ENCODE measurements at regions not wholly inside any gene's neighbourhood (a gene's known extent, or its start where the extent isn't known, plus 50 kb on each side); places are given as distances from the start of the nearest gene placed in this dataset.
A peak's percentile ranks its signal among the peaks of the same experiment; 100 is the strongest.

- DNase-seq (ENCODE audit: low read depth in 1 of 2, low spot score in 2 of 2), result no peak
- no peaks in the 10 kb centered on the region for H3K27me3 ChIP-seq (replicated peaks)
- H3K27ac ChIP-seq, result no peak overlapping the region
- no peaks in the 10 kb centered on the region for H3K36me3 ChIP-seq
- no peak overlapping the region for H3K4me3 ChIP-seq
- peaks cover 1% of the 10 kb centered on the region; the same call in 1 of the 2 replicates for H3K9me3 ChIP-seq (replicated peaks)
- H3K4me1 ChIP-seq (replicated peaks), result peaks cover 25% of the 10 kb centered on the region
Observed at GRCh38 chr1:222452031-222452430, 95.9 kb downstream of the HHIPL2 start.

DNA sequence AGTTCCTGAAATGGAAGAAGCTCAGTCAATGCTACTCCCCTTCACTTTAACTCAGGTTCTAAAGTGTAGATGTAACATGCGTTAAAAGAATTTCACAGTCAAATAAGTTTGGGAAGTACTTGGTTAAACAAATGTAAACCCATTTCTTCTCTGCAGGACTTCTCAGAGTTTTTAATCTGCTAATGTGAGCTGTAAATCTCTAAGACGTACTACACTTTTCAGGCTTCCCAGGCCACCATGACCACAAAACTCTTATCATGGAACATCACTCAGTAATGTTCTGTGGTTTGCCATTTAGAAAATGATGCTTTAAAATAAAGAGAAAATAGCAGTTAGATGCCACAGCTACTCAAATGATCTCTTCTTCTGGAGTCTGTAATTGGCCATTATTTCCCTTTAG is 104.3 kb downstream of the HHIPL2 start:
- Histone ChIP-seq H3K4me3 (no peak overlapping the region), H3K36me3 (no peaks in the 10 kb centered on the region), H3K27ac (no peak overlapping the region), H3K27me3 (replicated peaks) (no peaks in the 10 kb centered on the region), H3K9me3 (replicated peaks) (no peaks in the 10 kb centered on the region), H3K4me1 (replicated peaks) (no peaks in the 10 kb centered on the region)
- no peak for DNase-seq (ENCODE audit: low read depth in 1 of 2, low spot score in 2 of 2)

- no peaks in the 10 kb centered on the region for H3K4me1 ChIP-seq (replicated peaks)
- H3K9me3 ChIP-seq (replicated peaks), result no peaks in the 10 kb centered on the region
- H3K27me3 ChIP-seq (replicated peaks), result no peaks in the 10 kb centered on the region
- H3K36me3 ChIP-seq, result no peaks in the 10 kb centered on the region
- no peak for DNase-seq (ENCODE audit: low read depth in 1 of 2, low spot score in 2 of 2)
- no peak overlapping the region for H3K4me3 ChIP-seq
- no peak overlapping the region for H3K27ac ChIP-seq
Observed at GRCh38 chr1:222441066-222441465, 106.8 kb downstream of the HHIPL2 start.

GRCh38 chr1:222424826-222425225 is 123.1 kb downstream of the HHIPL2 start:
- H3K4me3 ChIP-seq, result no peak overlapping the region
- DNase-seq (ENCODE audit: low read depth in 1 of 2, low spot score in 2 of 2), result no peak

GRCh38 chr1:222421380-222421779 is 126.5 kb downstream of the HHIPL2 start:
- Histone ChIP-seq H3K36me3 (no peaks in the 10 kb centered on the region), H3K9me3 (replicated peaks) (no peaks in the 10 kb centered on the region), H3K27me3 (replicated peaks) (no peaks in the 10 kb centered on the region; the same call in 1 of the 2 replicates), H3K4me1 (replicated peaks) (peaks cover 3% of the 10 kb centered on the region), H3K4me3 (no peak overlapping the region), H3K27ac (no peak overlapping the region)
- DNase-seq (ENCODE audit: low read depth in 1 of 2, low spot score in 2 of 2), result no peak

More at GRCh38 chr1:222424826-222425225, 123.1 kb downstream of the HHIPL2 start:
- Histone ChIP-seq H3K4me1 (replicated peaks) (peaks cover 11% of the 10 kb centered on the region), H3K27me3 (replicated peaks) (no peaks in the 10 kb centered on the region; the same call in 1 of the 2 replicates), H3K36me3 (no peaks in the 10 kb centered on the region), H3K9me3 (replicated peaks) (no peaks in the 10 kb centered on the region), H3K27ac (no peak overlapping the region)

DNA sequence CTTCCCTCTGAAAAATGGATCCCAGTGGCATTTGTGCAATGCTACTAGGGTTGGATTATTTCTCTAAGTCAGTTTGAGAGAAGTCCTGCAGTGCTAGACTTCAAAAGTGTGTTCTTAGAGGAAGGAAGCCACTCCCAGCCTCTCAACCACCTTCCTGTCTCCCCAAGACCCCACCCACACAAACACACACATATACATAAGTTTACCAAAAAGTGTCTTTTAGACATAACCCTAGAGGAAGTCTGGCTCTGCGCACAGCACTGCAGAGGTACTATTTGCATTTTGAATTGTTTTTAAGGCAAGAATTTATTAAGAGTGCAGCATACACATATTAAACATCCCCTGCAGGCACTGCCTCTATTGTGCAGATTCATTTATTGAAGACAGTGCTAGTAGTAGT is 127.3 kb downstream of the HHIPL2 start:
- Histone ChIP-seq H3K27ac (no peak overlapping the region), H3K36me3 (no peaks in the 10 kb centered on the region), H3K4me3 (no peak overlapping the region), H3K4me1 (replicated peaks) (peaks cover 10% of the 10 kb centered on the region), H3K27me3 (replicated peaks) (no peaks in the 10 kb centered on the region; the same call in 1 of the 2 replicates), H3K9me3 (replicated peaks) (no peaks in the 10 kb centered on the region)
- no peak for DNase-seq (ENCODE audit: low read depth in 1 of 2, low spot score in 2 of 2)

DNA sequence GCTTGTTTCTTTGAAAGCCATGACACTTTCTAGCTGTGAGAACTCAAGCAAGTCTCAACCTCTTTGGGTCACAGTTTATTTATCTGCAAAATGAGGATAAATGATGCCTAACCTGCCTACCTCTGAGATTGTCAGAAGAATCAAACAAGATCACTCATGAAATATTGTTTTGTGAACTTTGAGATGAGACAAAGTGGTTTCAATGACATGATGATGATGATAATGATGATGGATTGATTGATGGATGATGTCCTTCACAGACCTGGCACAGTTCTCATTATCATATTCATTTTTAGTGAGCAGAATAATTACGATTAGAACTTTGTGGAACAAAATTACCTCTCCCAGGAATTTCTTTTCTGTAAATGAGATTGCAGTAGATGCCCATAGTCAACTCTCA is 129.2 kb downstream of the HHIPL2 start:
- no peak for DNase-seq (ENCODE audit: low read depth in 1 of 2, low spot score in 2 of 2)
- Histone ChIP-seq H3K9me3 (replicated peaks) (no peaks in the 10 kb centered on the region), H3K27ac (no peak overlapping the region), H3K4me3 (no peak overlapping the region), H3K4me1 (replicated peaks) (peaks cover 10% of the 10 kb centered on the region), H3K36me3 (no peaks in the 10 kb centered on the region), H3K27me3 (replicated peaks) (no peaks in the 10 kb centered on the region; the same call in 1 of the 2 replicates)

GRCh38 chr1:222417264-222417663 is 130.6 kb downstream of the HHIPL2 start:
- Histone ChIP-seq H3K27me3 (replicated peaks) (no peaks in the 10 kb centered on the region; the same call in 1 of the 2 replicates), H3K4me1 (replicated peaks) (peaks cover 10% of the 10 kb centered on the region), H3K4me3 (no peak overlapping the region), H3K27ac (no peak overlapping the region), H3K36me3 (no peaks in the 10 kb centered on the region), H3K9me3 (replicated peaks) (0 out of 2 replicates have a peak, but pooled peaks cover 2% of the 10 kb centered on the region)
- DNase-seq (ENCODE audit: low read depth in 1 of 2, low spot score in 2 of 2), result no peak

DNA sequence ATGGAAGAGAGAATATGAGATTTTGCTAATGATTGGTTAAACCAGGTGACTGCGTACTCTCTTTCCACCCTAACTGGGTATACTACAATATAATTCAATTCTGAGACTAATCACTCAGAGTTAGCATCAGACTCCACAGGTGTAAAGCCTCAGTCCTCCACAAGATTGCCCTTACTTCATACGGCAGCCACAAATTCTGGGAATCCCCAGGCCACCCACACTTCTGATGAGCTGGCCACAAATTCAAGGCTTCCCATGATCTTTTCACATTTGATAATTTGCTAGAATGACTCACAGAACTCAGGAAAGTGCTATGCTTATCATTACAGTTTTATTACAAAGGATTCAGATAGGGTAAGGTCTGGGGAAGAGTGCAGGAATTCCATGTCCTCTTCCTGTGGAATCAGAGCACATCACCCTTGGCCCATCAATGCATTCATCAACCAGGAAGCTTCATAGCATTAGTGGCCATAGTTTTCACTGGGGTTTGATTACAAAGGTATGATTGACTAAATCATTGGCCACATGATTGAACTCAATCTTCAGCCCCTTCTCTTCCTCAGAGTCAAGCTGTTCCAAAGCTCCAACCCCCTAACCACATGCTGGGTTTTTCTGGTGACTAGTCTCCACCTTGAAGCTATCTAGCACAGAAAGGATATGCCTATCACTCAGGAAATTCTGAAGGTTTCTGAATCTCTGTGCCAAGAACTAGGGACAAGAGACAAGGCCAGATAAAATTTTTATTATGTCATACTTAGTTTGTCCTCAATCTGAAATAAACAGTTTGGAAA is 131.7 kb downstream of the HHIPL2 start:
- no peak overlapping the region for H3K4me3 ChIP-seq
- no peak overlapping the region for H3K27ac ChIP-seq
- DNase-seq (ENCODE audit: low read depth in 1 of 2, low spot score in 2 of 2), result peak in 1 of 2 experiments; percentile 49
- H3K4me1 ChIP-seq (replicated peaks), result peaks cover 10% of the 10 kb centered on the region
- H3K27me3 ChIP-seq (replicated peaks), result no peaks in the 10 kb centered on the region; the same call in 1 of the 2 replicates
- 0 out of 2 replicates have a peak, but pooled peaks cover 3% of the 10 kb centered on the region for H3K9me3 ChIP-seq (replicated peaks)
- H3K36me3 ChIP-seq, result no peaks in the 10 kb centered on the region

DNA sequence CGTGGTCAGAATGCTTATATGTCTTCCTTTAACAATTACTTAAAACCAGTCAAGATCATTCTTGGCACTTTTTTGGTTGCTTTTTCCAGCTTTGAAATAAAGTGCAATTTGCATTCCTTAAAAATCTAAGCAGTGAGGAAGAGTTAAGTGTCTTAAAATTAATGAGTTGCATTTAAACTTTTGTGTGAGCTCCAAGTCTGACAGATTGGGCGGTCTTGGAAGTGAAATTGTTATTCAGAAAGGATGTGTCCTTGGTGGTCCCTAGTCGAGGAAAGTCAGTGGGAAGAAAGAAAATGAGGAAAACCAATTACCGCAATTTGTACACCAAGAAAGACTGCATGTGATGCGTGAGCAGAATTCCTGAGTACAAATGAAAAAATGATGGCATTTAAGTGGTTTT is 132.5 kb downstream of the HHIPL2 start:
- no peak for DNase-seq (ENCODE audit: low read depth in 1 of 2, low spot score in 2 of 2)
- H3K4me1 ChIP-seq (replicated peaks), result peaks cover 10% of the 10 kb centered on the region
- 0 out of 2 replicates have a peak, but pooled peaks cover 3% of the 10 kb centered on the region for H3K9me3 ChIP-seq (replicated peaks)
- no peaks in the 10 kb centered on the region; the same call in 1 of the 2 replicates for H3K27me3 ChIP-seq (replicated peaks)
- no peak overlapping the region for H3K4me3 ChIP-seq
- H3K36me3 ChIP-seq, result no peaks in the 10 kb centered on the region
- no peak overlapping the region for H3K27ac ChIP-seq

- H3K9me3 ChIP-seq (replicated peaks), result 0 out of 2 replicates have a peak, but pooled peaks cover 3% of the 10 kb centered on the region
- no peak overlapping the region for H3K4me3 ChIP-seq
- no peak overlapping the region for H3K27ac ChIP-seq
- H3K36me3 ChIP-seq, result no peaks in the 10 kb centered on the region
- H3K4me1 ChIP-seq (replicated peaks), result peaks cover 10% of the 10 kb centered on the region
- no peak for DNase-seq (ENCODE audit: low read depth in 1 of 2, low spot score in 2 of 2)
- no peaks in the 10 kb centered on the region for H3K27me3 ChIP-seq (replicated peaks)
Observed at GRCh38 chr1:222413991-222414549, 133.8 kb downstream of the HHIPL2 start.

GRCh38 chr1:222413436-222413835 is 134.5 kb downstream of the HHIPL2 start:
- no peaks in the 10 kb centered on the region for H3K27me3 ChIP-seq (replicated peaks)
- 0 out of 2 replicates have a peak, but pooled peaks cover 3% of the 10 kb centered on the region for H3K9me3 ChIP-seq (replicated peaks)
- H3K4me3 ChIP-seq, result no peak overlapping the region
- H3K36me3 ChIP-seq, result no peaks in the 10 kb centered on the region
- DNase-seq (ENCODE audit: low read depth in 1 of 2, low spot score in 2 of 2), result no peak
- H3K4me1 ChIP-seq (replicated peaks), result peaks cover 10% of the 10 kb centered on the region
- H3K27ac ChIP-seq, result no peak overlapping the region

DNA sequence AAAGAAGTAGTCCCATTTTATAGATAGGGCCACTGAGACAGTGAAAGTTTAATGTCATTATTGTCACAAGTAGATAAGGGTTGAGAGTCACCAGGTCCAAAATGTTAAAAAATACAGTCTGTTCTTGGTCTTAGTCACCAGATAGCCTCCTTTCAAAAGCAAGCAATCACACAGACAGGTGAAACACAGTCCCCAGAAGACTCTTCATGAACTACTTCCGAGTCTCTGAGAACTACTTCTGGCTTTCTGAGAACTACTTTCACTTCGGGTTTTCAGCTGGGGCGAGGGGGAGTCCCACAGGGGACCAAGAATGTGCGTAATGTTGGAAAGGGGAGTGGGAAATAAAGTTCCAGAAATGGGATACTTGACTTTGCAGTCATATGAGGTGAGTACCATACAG is 143.2 kb downstream of the HHIPL2 start:
- Histone ChIP-seq H3K27ac (no peak overlapping the region), H3K9me3 (replicated peaks) (no peaks in the 10 kb centered on the region), H3K4me1 (replicated peaks) (no peaks in the 10 kb centered on the region), H3K4me3 (no peak overlapping the region), H3K27me3 (replicated peaks) (no peaks in the 10 kb centered on the region), H3K36me3 (no peaks in the 10 kb centered on the region)
- DNase-seq (ENCODE audit: low read depth in 1 of 2, low spot score in 2 of 2), result no peak

GRCh38 chr1:222399197-222399596 is 148.7 kb downstream of the HHIPL2 start:
- Histone ChIP-seq H3K4me1 (replicated peaks) (no peaks in the 10 kb centered on the region), H3K4me3 (no peak overlapping the region), H3K36me3 (no peaks in the 10 kb centered on the region), H3K9me3 (replicated peaks) (no peaks in the 10 kb centered on the region), H3K27me3 (replicated peaks) (no peaks in the 10 kb centered on the region), H3K27ac (no peak overlapping the region)
- no peak for DNase-seq (ENCODE audit: low read depth in 1 of 2, low spot score in 2 of 2)
